Adrenal gland (tissue), 5 donors: ENCODE measurements at regions not wholly inside any gene's neighbourhood (a gene's known extent, or its start where the extent isn't known, plus 50 kb on each side); places are given as distances from the start of the nearest gene placed in this dataset.

ENCODE experiments used
- CTCF ChIP-seq, 6 experiments: fragments of 450-650 bp in 4 of 6; fragments of 200-600 bp in 2 of 6; sonication (generic) in 1 of 6; IDR thresholded peaks; 1 replicate in 5 of 6; 2 replicates in 1 of 6; pipeline versions ENCODE4 v1.5.1 to v1.8.0; 2016 to 2021; ENCODE audit warnings: antibody characterized with exemption in 6 of 6, mild to moderate bottlenecking in 2 of 6, moderate library complexity in 1 of 6
- POLR2A ChIP-seq, 2 donors: fragments of 450-650 bp; IDR thresholded peaks; one replicate each; pipeline ENCODE4 v1.6.1; 2017; ENCODE audit warnings: antibody characterized with exemption in 2 of 2, mild to moderate bottlenecking in 2 of 2, moderate library complexity in 1 of 2
- donor health status: DM: no; HTN: no; CAD: no.

GRCh38 chrX:39910651-39911050, 187.1 kb downstream of the BCOR start:
- TF ChIP-seq CTCF (IDR thresholded peaks at IDR 0.05) = no peak
- no peak for TF ChIP-seq POLR2A (IDR thresholded peaks at IDR 0.05)
